HG03045 (cell line): ENCODE measurements at regions not wholly inside any gene's neighbourhood (a gene's known extent, or its start where the extent isn't known, plus 50 kb on each side); places are given as distances from the start of the nearest gene placed in this dataset.
A peak's percentile ranks its signal among the peaks of the same experiment; 100 is the strongest.

Source experiments
- ATAC-seq: cut with Tn5 transposase; IDR thresholded peaks from one replicate; pipeline ENCODE4 v1.9.1; 2021; ENCODE audit warnings: mild to moderate bottlenecking, moderate library complexity; ENCODE audit not compliant: unreplicated experiment

DNA sequence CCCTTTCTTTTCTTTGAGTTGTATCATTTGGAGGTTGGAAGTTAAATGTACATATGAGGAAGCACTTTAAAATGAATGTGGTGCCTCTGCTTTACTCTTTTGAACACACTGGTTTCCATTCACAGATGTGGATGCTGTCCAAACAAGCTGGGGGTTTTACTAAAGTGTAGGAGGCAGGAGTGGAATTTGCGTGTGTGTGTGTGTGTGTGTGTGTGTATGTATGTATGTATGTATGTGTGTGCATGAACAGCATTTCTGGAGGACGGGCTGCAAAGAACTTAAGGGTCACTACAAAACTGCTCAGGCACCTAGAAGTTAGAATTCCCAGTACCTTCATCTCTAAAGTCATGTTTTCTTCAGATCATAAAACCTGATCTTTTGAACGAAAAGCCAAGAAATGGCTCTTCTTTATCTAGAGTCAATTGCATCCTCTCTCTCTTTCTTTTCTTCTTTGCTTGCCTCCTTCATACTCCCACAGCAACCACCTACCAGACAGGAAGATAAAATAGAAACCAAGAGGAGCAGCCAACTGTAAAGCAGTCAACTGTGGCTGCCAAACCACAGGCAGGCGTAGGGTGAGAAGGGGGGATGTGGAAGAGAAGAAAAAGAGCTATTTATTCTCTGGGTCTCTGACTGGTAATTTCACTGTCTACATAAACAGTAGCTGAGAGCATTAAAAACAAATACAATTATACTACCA lies 177.0 kb upstream of the RASGEF1B start:
- peak; percentile 95 for ATAC-seq

DNA sequence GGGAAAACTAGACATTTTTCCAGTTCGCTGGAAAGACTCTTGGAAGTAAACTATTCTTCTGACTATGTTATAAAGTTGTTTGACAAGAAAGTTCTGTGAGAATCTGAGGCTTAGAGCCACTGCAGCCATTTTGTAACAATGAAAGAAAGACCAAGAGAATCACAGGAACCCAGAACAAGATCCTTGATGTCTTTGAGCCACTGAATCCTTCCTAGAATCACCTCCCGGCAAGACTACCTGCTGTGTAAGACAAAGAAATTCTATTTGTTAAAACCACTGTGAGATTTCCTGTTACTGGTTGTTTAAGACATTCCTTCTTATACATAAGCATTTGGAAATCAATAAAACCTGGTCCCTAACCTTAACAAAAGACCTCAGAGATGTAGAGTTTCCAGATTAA lies 175.7 kb upstream of the RASGEF1B start:
- ATAC-seq: no peak

DNA sequence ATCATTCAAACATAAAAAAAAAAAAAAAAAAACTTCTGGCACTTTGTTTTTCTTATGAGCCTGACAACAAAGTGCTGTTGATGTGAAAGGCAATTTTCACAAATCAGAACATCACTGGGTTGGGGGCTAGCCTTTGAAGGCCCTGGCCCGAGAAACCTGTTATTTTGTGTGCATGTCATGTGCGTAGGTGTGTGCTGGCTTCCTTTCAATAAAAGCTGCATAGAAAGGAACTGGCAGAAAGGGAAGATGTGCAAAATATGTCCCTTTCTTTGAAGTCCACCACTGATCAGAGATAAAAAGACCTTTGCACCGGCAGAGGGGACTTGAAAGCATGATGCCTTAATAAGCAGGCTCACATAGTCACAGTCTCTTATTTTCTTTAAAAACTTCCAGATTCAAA lies 170.8 kb upstream of the RASGEF1B start:
- ATAC-seq: no peak

DNA sequence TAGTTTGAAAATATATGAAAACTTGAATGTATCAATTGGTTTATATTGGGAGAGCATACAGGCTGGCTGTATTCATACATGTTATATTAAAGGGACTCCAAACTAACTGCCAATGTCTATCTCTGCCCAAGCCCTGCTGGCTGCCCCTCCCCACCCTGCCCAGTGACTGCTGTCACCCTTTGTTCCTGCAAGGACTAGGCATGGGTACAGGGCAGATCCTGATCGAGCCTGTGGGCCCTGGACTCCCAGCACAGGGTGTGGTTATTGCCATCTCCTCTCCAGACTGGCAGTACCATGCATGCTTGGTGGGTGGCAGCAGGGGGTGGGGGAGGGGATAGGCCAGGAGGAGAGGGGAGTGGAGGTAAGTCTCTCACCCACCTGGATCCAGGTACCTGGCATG lies 167.5 kb upstream of the RASGEF1B start:
- no peak for ATAC-seq

DNA sequence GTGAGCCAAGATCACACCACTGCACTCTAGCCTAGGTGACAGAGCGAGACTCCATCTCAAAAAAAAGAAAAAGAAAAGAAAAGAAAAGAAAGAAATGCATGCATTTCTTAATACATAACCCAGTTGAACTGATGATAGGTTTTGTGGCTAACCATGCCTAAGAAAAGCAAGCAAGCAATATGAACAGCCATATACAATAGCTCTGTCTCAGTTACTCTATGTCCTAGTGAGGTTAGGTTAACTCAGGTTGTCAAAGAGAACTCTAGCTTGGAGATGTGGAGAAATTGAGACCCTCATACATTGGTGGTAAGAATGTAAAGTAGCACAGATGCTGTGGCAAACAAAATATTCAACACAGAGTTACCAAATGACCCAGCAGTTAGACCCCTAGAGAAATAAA lies 167.0 kb upstream of the RASGEF1B start:
- ATAC-seq: no peak

GRCh38 chr4:81635739-81636138 lies 164.0 kb upstream of the RASGEF1B start:
- peak; percentile 90 for ATAC-seq

GRCh38 chr4:81634766-81635549 lies 163.3 kb upstream of the RASGEF1B start:
- ATAC-seq: no peak

DNA sequence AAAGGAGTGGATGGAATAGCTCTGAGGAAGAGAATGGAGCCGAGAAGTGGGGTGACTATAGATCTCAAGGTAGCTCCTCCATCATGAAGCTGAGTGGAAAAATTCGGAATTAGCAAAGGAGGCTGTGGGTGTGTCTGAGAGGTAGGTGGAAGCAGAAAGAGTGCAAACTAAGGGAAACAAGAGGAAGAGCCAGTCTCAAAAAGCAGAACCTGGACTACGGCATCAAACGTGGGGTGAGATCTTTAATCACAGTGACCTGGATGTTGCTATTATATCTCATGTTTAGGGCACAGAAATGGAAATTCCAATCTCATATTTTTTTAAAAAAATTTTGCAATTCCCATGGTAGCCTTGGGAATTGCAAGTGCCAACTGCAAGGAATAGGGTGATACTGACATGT lies 162.5 kb upstream of the RASGEF1B start:
- no peak for ATAC-seq

GRCh38 chr4:81632581-81633299 lies 161.0 kb upstream of the RASGEF1B start:
- no peak for ATAC-seq

DNA sequence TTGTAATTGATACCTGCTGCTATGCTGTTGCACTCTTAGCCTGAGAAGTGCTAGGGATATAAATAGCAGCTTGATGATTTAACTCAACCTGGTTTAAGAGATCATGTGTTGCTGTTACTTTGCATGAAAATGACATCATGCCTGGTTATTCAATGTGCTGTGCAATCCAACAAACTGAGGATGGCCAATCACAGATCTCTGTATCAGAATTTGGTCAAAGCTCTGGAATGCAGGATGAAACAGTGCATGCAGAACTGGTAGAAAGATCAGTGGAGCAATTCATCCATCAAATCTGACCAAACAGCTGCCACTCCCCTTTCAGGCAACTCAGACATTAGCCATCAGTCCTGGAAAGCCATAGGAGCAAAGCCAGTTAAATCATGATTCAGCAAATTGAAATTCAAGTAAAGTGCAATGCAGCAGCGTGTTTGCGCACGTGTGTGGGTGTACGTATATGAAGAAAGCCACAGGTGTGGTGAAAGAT lies 160.3 kb upstream of the RASGEF1B start:
- no peak for ATAC-seq

GRCh38 chr4:81629366-81629765 lies 157.7 kb upstream of the RASGEF1B start:
- ATAC-seq: no peak

GRCh38 chr4:81628489-81628888 lies 156.8 kb upstream of the RASGEF1B start:
- no peak for ATAC-seq

DNA sequence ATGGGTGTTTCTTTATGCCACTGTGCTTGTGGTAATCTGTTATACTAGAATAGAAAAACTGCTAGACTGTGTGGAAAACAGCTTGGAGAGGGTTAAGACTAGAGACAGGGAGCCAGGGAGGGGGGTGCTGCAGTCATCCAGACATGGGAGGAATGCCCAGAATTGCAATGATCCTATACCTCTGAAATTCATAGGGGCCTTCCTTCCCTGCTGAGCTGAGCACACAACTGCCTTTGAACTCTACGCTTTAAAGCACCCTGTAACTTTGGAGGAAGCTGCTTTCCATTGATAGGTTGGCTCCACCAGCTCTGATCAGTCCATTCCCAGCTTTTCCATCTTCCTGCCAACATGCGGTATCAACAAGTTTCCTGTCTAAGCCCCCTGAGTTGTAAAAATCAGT lies 155.9 kb upstream of the RASGEF1B start:
- no peak for ATAC-seq

DNA sequence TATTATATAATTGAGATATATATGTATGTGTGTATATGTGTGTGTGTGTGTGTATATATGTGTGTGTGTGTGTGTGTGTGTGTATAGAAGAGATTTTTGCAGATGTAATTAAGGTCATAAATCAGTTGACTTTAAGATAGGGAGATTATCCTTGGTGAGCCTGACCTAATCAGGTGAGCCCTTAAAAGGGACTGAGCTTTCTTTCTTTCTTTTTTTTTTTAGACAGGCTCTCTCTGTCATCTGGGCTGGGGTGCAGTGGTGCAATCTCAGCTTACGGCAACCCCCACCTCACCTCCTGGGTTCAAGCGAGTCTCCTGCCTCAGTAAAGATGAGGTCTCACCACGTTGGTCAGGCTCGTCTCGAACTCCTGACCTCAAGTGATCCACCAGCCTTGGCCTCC lies 155.1 kb upstream of the RASGEF1B start:
- no peak for ATAC-seq

- ATAC-seq: no peak
Observed at GRCh38 chr4:81625422-81626417, 154.0 kb upstream of the RASGEF1B start.

DNA sequence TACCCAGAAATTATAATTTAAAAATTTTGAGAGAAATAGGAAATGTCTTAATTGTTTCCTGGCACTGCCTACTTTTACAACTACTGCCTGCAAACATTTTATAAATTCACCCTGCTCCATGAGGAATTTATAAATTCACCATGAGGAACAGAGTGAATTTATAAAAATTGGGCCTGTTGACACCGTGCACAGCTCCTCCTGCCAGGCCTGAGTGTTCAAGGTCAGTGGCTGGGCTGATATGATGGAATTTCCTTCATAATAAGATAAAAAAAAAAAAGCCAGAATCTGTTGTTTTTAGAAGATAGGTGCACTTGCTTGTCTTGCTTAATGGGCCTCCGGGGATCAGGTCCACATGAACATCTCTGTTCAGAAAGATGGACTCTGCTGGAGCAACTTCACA lies 151.7 kb upstream of the RASGEF1B start:
- ATAC-seq: no peak

DNA sequence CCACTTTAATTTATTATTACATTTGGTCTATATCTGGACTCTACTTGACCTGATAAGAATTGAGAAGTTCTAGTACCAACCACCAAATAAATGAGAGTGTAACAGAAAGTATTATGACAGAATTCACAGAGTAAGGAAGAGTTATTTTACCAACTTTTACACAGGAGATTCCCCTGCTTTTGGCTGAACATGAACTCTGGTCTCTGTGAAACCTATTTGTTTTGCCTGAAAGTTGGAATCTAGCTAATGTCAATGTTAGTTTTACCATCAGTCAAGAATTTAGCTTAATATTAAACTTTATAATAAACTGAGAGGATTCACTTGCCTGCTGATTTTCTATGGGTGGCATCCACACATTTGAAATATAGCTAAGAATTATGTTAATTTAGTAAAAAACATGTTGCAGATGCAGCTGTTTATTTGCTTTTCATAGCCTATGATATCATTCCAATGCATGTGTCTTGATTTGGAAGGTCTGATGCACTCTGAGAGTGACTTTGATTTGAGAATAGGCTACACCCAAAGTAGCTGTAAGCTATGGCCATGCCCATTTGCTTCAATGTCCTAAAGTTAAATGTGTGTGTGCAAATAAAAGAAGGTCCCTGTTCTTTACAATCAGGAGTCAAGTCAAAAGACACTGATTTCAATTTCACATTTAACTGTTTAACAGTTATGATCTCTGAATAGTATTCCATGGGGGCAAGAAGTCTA lies 150.9 kb upstream of the RASGEF1B start:
- ATAC-seq: no peak

DNA sequence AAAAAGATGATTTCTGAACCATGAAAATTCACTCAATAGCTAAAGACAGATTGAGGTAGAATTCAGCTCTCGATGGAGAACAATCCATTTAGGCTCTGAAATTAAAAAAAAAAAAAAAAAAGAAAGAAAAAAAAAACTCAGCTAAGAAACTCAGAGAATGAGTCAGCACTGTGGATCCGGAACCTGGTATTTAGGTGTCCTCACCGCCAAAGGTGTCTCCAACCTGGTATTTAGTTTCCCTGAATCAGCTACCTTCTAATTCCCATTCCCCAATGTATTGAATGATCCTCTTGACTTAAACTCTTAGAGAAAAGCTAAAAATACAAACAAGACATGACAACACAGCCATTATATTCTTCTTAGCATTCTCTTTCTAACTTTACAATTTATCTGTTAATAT lies 150.3 kb upstream of the RASGEF1B start:
- ATAC-seq: no peak

GRCh38 chr4:81621490-81621889 lies 149.8 kb upstream of the RASGEF1B start:
- ATAC-seq: no peak

DNA sequence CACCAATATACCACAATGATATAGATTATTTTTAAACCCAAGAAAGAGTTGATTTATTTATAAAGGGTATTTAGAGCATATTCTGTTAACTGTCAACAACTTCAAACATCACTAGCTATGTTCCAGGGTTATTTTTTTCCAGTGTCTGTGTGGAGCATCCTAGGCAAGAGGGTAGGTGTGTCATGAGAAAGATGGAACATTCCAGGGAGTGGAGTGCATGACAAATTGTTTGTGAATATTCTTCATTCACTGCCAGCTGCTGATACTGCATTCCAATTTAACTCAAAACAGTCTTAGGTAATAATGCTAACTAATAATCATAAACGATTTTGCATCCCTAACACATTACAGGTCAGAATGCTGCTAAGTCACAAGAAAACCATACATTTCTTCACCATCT lies 148.7 kb upstream of the RASGEF1B start:
- ATAC-seq: no peak
